ENCODE measurements at regions not wholly inside any gene's neighbourhood (a gene's known extent, or its start where the extent isn't known, plus 50 kb on each side); places are given as distances from the start of the nearest gene placed in this dataset.

- Histone ChIP-seq H3K9me1 (ENCODE audit: insufficient read depth, low read length) (no peaks in the 10 kb centered on the region), H3K36me3 (ENCODE audit: control insufficient read depth, insufficient read depth, low read length) (no peaks in the 10 kb centered on the region), H3K56ac (ENCODE audit: extremely low read depth, insufficient read depth, low read length) (no peak overlapping the region), H4K8ac (ENCODE audit: low read depth in 2 of 2, low read length in 2 of 2) (no peak overlapping the region), H3K4me3 (ENCODE audit: insufficient read depth, low read depth, low read length) (no peak overlapping the region), H3K79me1 (ENCODE audit: low read depth in 1 of 2, low read length in 2 of 2) (no peaks in the 10 kb centered on the region), H3K4me2 (ENCODE audit: low read depth, low read length) (no peak overlapping the region), H2AK5ac (ENCODE audit: low read depth, low read length) (no peak overlapping the region), H2AK9ac (replicated peaks; ENCODE audit: low read depth, low read length, poor library complexity) (no peak overlapping the region), H3K4ac (ENCODE audit: low read depth, low read length) (no peak overlapping the region), H3K14ac (replicated peaks; ENCODE audit: low read depth, low read length) (no peak overlapping the region), H2BK20ac (ENCODE audit: low read depth, low read length) (no peak overlapping the region), H3K4me1 (ENCODE audit: control insufficient read depth, insufficient read depth, low read length) (no peaks in the 10 kb centered on the region), H3K9me3 (ENCODE audit: control insufficient read depth, insufficient read depth, low read length) (no peaks in the 10 kb centered on the region), H2BK120ac (ENCODE audit: low read depth, low read length) (no peak overlapping the region), H3K9ac (ENCODE audit: low read depth, low read length) (no peak overlapping the region), H4K20me1 (ENCODE audit: insufficient read depth, low read length) (no peaks in the 10 kb centered on the region), H3K23ac (ENCODE audit: low read depth, low read length) (no peak overlapping the region), H4K5ac (ENCODE audit: low read depth, low read length) (no peak overlapping the region), H3K27ac (ENCODE audit: insufficient read depth, low read length) (no peak overlapping the region), H2BK15ac (ENCODE audit: low read depth, low read length) (no peak overlapping the region), H4K91ac (ENCODE audit: insufficient read depth, low read depth, low read length) (no peak overlapping the region), H3K18ac (ENCODE audit: low read depth, low read length) (no peak overlapping the region), H2BK5ac (ENCODE audit: low read depth, low read length, poor library complexity, severe bottlenecking) (no peak overlapping the region), H3K27me3 (ENCODE audit: control insufficient read depth, insufficient read depth, low read length) (no peaks in the 10 kb centered on the region), H2AFZ (replicated peaks; ENCODE audit: low read length, poor library complexity) (no peak overlapping the region)
- CTCF ChIA-PET, result no interaction called here
- no peak for TF ChIP-seq MAZ (IDR thresholded peaks at IDR 0.05; ENCODE audit: borderline replicate concordance, low read depth, low read length)
- no peak for TF ChIP-seq POLR2A (IDR thresholded peaks at IDR 0.05; ENCODE audit: low read depth, low read length)
- no peak for TF ChIP-seq FOS (IDR thresholded peaks at IDR 0.05; ENCODE audit: low read depth, low read length)
- TF ChIP-seq RFX5 (IDR thresholded peaks at IDR 0.05; ENCODE audit: low read depth, low read length), result no peak
- TF ChIP-seq MXI1 (IDR thresholded peaks at IDR 0.05; ENCODE audit: borderline replicate concordance, low read depth, low read length), result no peak
- TF ChIP-seq, protein P1, sequence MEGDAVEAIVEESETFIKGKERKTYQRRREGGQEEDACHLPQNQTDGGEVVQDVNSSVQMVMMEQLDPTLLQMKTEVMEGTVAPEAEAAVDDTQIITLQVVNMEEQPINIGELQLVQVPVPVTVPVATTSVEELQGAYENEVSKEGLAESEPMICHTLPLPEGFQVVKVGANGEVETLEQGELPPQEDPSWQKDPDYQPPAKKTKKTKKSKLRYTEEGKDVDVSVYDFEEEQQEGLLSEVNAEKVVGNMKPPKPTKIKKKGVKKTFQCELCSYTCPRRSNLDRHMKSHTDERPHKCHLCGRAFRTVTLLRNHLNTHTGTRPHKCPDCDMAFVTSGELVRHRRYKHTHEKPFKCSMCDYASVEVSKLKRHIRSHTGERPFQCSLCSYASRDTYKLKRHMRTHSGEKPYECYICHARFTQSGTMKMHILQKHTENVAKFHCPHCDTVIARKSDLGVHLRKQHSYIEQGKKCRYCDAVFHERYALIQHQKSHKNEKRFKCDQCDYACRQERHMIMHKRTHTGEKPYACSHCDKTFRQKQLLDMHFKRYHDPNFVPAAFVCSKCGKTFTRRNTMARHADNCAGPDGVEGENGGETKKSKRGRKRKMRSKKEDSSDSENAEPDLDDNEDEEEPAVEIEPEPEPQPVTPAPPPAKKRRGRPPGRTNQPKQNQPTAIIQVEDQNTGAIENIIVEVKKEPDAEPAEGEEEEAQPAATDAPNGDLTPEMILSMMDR (conservative IDR thresholded peaks at IDR 0.05; ENCODE audit: low read depth, low read length), result no peak
- no peak for TF ChIP-seq USF2 (IDR thresholded peaks at IDR 0.05; ENCODE audit: low read depth, low read length)
- TF ChIP-seq SMC3 (IDR thresholded peaks at IDR 0.05; ENCODE audit: low read depth, low read length), result no peak
- no peak for TF ChIP-seq ELK1 (IDR thresholded peaks at IDR 0.05; ENCODE audit: borderline replicate concordance, low read depth, low read length)
- no peak for TF ChIP-seq BHLHE40 (IDR thresholded peaks at IDR 0.05; ENCODE audit: low read depth, low read length)
- TF ChIP-seq RAD21 (IDR thresholded peaks at IDR 0.05; ENCODE audit: low read length), result no peak
- no peak for TF ChIP-seq RCOR1 (IDR thresholded peaks at IDR 0.05; ENCODE audit: insufficient replicate concordance, low read length)
- intact Hi-C loops (cut with micrococcal nuclease), result no loop called here
- DNase-seq, result no peak
- BruUV-seq (replicated peaks), result no TSS peak
- dilution Hi-C loops (cut with HindIII; ENCODE audit: low sequenced_read_pairs, unreplicated experiment), result no loop called here
- in situ Hi-C loops (cut with MboI; ENCODE audit: low sequenced_read_pairs), result no loop called here
- no CpG with 5 or more reads among the region's 6 CpGs for WGBS, 2 experiments (ENCODE audit: extremely low coverage in 2 of 2, insufficient read length in 1 of 2)
- no peak for ATAC-seq (ENCODE audit: low read depth)
- POLR2A ChIA-PET (ENCODE audit: unreplicated experiment), result no interaction called here
Observed at GRCh38 chr7:152528612-152529011, 92.8 kb upstream of the KMT2C start.
